Omental fat pad (tissue), 3 donors: ENCODE measurements at regions not wholly inside any gene's neighbourhood (a gene's known extent, or its start where the extent isn't known, plus 50 kb on each side); places are given as distances from the start of the nearest gene placed in this dataset. TPM values are rescaled to one million over a fixed set of nuclear protein-coding genes. Genes with fewer than 3 reads are reported as not detected.

Experiments used
- ATAC-seq: fragments of 150-250 bp; one replicate; pipeline ENCODE4 v1.9.1; 2016; ENCODE audit warnings: mild to moderate bottlenecking, moderate library complexity; ENCODE audit not compliant: low FRiP score
- DNase-seq: peaks from one replicate; pipeline ENCODE4 v3.0.0-alpha.2; 2019; ENCODE audit warnings: low spot score
- small RNA-seq: library from RNA; depleted of rRNA; stranded (forward); fragments of <200 nt; gene quantifications from one replicate; pipeline ENCODE3, GENCODE V24; 2016
- TF ChIP-seq, protein P1 (sequence below), 3 donors: fragments of 450-650 bp; IDR thresholded peaks; one replicate each; pipeline ENCODE4 v1.5.1; 2016 to 2017; ENCODE audit warnings: antibody characterized with exemption in 3 of 3, mild to moderate bottlenecking in 3 of 3, moderate library complexity in 2 of 3

DNA sequence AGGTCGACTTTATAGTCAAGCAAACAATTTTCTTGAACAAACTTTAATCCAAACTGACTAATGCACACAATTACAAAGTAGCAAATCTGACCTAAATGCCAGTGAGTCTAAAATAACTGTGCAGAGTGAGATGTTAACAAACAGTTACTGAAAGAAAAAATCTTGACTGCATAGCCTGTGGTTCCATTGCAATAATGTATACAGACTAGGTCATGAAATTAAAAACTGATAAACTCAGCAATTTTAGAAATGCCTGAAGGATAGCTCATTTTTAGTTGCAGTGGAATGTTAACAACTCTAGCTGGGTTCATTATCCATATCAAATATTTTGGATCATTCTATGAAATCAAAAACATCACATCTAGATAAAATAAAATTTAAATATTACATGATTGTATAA lies 73.4 kb upstream of the CDH12 start:
- TF ChIP-seq, protein P1, sequence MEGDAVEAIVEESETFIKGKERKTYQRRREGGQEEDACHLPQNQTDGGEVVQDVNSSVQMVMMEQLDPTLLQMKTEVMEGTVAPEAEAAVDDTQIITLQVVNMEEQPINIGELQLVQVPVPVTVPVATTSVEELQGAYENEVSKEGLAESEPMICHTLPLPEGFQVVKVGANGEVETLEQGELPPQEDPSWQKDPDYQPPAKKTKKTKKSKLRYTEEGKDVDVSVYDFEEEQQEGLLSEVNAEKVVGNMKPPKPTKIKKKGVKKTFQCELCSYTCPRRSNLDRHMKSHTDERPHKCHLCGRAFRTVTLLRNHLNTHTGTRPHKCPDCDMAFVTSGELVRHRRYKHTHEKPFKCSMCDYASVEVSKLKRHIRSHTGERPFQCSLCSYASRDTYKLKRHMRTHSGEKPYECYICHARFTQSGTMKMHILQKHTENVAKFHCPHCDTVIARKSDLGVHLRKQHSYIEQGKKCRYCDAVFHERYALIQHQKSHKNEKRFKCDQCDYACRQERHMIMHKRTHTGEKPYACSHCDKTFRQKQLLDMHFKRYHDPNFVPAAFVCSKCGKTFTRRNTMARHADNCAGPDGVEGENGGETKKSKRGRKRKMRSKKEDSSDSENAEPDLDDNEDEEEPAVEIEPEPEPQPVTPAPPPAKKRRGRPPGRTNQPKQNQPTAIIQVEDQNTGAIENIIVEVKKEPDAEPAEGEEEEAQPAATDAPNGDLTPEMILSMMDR (IDR thresholded peaks at IDR 0.05) = no peak
- DNase-seq (no peak), ATAC-seq (no peak)

DNA sequence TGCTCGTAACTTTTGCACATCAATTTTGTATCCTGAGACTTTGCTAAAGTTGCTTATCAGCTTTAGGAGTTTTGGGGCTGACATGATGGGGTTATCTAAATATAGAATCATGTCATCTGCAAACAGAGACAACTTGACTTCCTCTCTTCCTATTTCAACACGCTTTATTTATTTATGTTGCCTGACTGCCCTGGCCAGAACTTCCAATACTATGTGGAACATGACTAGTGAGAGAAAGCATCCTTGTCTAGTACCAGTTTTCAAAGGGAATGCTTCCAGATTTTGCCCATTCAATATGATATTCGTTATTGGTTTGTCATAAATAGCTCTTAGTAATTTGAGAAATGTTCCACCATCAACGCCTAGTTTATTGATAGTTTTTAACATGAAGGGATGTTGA lies 65.4 kb upstream of the CDH12 start:
- TF ChIP-seq, protein P1 (IDR thresholded peaks at IDR 0.05) = no peak
- DNase-seq (no peak), ATAC-seq (no peak)

DNA sequence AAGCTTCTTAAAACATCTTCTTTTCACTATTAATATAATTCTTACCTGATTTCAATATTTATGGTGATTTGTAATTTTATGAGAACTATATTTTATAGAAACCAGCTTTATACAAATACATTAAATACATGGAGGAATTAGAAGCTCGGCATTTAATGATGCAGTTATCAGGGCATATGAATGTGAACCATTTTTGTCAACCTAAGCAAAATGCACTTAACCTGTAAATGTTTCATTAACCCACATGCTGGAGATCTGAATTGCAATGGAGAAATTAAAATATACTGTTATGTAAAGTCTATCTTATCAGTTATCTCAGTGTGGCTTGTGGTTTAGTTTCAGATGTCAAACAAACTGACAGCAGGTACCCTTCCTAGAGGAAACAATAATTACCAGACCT lies 63.2 kb upstream of the CDH12 start:
- no peak for ATAC-seq
- TF ChIP-seq, protein P1 (IDR thresholded peaks at IDR 0.05) = no peak
- no peak for DNase-seq

DNA sequence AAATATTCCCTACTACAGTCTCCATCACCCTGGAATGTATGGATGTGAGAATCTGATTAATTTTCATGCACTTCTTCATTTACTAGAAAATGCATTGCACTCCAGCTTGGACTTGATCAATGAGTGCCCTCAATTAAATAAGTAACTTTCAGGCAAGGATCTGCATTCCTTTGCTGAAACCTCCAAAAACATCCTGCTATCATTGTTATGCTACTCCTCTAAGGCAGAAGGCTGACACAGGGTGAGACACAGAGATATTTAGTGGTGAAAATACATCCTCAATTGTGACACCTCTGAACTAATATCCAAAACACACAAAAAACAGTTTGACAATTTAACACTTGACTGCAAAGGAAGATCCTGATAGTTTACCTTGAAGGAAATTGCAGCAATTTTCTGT lies 57.9 kb upstream of the CDH12 start:
- no peak for DNase-seq
- TF ChIP-seq, protein P1 (IDR thresholded peaks at IDR 0.05) = no peak
- no peak for ATAC-seq

DNA sequence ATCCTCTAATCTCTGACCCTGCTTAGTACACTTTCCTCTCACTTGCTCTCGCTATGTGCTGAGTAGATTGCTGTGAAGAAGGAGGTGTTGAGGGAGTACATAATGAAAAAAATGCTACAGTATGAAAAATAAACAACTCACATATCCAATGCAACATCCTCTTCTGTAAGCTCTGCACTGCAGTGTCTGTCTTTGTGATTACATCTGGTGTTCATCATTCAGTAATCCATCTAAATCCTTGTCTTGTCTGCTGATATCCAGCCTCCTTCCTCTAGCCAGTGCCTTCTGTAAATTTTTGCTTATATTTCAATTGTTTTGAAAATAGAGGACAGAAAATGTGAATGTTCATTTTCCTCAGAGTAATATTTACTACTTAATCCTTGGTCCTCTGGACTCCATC lies 57.4 kb upstream of the CDH12 start:
- TF ChIP-seq, protein P1 (IDR thresholded peaks at IDR 0.05) = no peak
- no peak for DNase-seq
- ATAC-seq = no peak

DNA sequence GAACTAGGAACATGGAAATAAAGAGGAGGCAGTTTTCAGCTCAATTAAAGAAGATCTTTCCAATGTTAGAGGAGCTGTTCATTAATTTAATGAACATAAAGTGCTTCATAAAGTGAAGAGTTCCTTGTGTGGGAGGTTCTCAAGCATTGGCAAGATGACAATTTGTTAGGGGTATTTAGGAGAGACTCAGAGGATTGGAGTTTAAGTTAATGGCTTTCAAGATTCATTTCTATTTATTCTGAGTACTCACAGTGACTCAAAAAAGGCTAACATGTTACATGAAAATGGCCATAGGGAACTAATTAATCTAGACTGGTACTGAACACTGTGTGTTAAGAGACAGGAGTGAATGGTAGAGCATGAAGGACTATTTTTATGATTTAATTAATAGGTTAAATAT lies 55.4 kb upstream of the CDH12 start:
- ATAC-seq (peak; percentile 37), DNase-seq (no peak)
- TF ChIP-seq, protein P1 (IDR thresholded peaks at IDR 0.05) = no peak

DNA sequence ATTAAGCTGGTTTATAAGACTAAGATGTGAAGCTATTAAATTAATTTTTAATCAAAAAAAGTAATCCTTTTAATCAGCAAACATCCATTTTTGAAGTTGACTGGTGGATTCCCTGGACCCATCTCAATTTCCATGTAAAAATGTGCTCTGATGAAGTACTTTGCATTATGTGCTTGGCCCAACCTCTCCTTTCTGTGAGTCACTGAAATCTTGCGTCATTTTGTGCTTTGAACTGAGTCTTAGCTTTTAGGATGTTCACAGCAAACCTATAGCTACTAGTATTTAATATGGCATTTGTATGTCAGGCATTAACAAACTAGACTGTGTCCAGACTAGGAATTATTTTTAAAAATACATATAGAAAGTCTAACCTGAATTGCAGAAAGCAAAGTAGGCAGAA lies 55.0 kb upstream of the CDH12 start:
- DNase-seq (no peak), ATAC-seq (peak; percentile 75)
- TF ChIP-seq, protein P1 (IDR thresholded peaks at IDR 0.05) = no peak

Small RNA genes in the stretch of these regions (small RNA-seq; reads per million reads assigned to genes)
- not detected for gene RF00019
